ENCODE measurements at regions not wholly inside any gene's neighbourhood (a gene's known extent, or its start where the extent isn't known, plus 50 kb on each side); places are given as distances from the start of the nearest gene placed in this dataset.

GRCh38 chr1:219042769-219043168 is 130.9 kb upstream of the LYPLAL1 start:
- no peak for TF ChIP-seq CTCF (IDR thresholded peaks at IDR 0.05)
- POLR2A ChIA-PET: no interaction called here
- H3K9me3 Mint-ChIP-seq: no peaks in the 10 kb centered on the region
- no peak overlapping the region for H3K4me3 Mint-ChIP-seq
- H3K4me1 Mint-ChIP-seq (ENCODE audit: low read depth): no peaks in the 10 kb centered on the region
- DNase-seq (no peak), ATAC-seq (no peak)
- H3K27me3 Mint-ChIP-seq: no peaks in the 10 kb centered on the region
- intact Hi-C loops (cut with micrococcal nuclease): no loop called here
- H3K27ac Mint-ChIP-seq: no peak overlapping the region
- no peaks in the 10 kb centered on the region for H3K36me3 Mint-ChIP-seq (ENCODE audit: low read depth)
- CTCF ChIA-PET: no interaction called here

GRCh38 chr1:219045246-219045645 is 128.4 kb upstream of the LYPLAL1 start:
- Mint-ChIP-seq H3K27ac (no peak overlapping the region), H3K4me3 (no peak overlapping the region), H3K27me3 (no peaks in the 10 kb centered on the region), H3K9me3 (no peaks in the 10 kb centered on the region), H3K36me3 (ENCODE audit: low read depth) (no peaks in the 10 kb centered on the region), H3K4me1 (ENCODE audit: low read depth) (no peaks in the 10 kb centered on the region)
- DNase-seq (no peak), ATAC-seq (no peak)
- POLR2A ChIA-PET: no interaction called here
- TF ChIP-seq CTCF (IDR thresholded peaks at IDR 0.05): no peak
- CTCF ChIA-PET: no interaction called here
- intact Hi-C loops (cut with micrococcal nuclease): no loop called here

GRCh38 chr1:219049501-219049900 is 124.2 kb upstream of the LYPLAL1 start:
- no peak for TF ChIP-seq CTCF (IDR thresholded peaks at IDR 0.05)
- H3K27me3 Mint-ChIP-seq: no peaks in the 10 kb centered on the region
- no peaks in the 10 kb centered on the region for H3K4me1 Mint-ChIP-seq (ENCODE audit: low read depth)
- H3K9me3 Mint-ChIP-seq: no peaks in the 10 kb centered on the region
- H3K36me3 Mint-ChIP-seq (ENCODE audit: low read depth): no peaks in the 10 kb centered on the region
- ChIA-PET POLR2A (no interaction called here), CTCF (no interaction called here)
- ATAC-seq (no peak), DNase-seq (no peak)
- H3K27ac Mint-ChIP-seq: no peak overlapping the region
- intact Hi-C loops (cut with micrococcal nuclease): no loop called here
- no peak overlapping the region for H3K4me3 Mint-ChIP-seq

GRCh38 chr1:219050086-219050821 is 123.4 kb upstream of the LYPLAL1 start:
- TF ChIP-seq CTCF (IDR thresholded peaks at IDR 0.05): no peak
- intact Hi-C loops (cut with micrococcal nuclease): no loop called here
- no peaks in the 10 kb centered on the region for H3K36me3 Mint-ChIP-seq (ENCODE audit: low read depth)
- no peak overlapping the region for H3K4me3 Mint-ChIP-seq
- H3K4me1 Mint-ChIP-seq (ENCODE audit: low read depth): no peaks in the 10 kb centered on the region
- H3K27ac Mint-ChIP-seq: no peak overlapping the region
- ATAC-seq (no peak), DNase-seq (no peak)
- POLR2A ChIA-PET: no interaction called here
- no peaks in the 10 kb centered on the region for H3K27me3 Mint-ChIP-seq
- CTCF ChIA-PET: no interaction called here
- no peaks in the 10 kb centered on the region for H3K9me3 Mint-ChIP-seq

- Mint-ChIP-seq H3K4me3 (no peak overlapping the region), H3K27ac (no peak overlapping the region), H3K36me3 (ENCODE audit: low read depth) (no peaks in the 10 kb centered on the region), H3K9me3 (no peaks in the 10 kb centered on the region), H3K27me3 (no peaks in the 10 kb centered on the region), H3K4me1 (ENCODE audit: low read depth) (no peaks in the 10 kb centered on the region)
- no peak for TF ChIP-seq CTCF (IDR thresholded peaks at IDR 0.05)
- ChIA-PET CTCF (no interaction called here), POLR2A (no interaction called here)
- DNase-seq (no peak), ATAC-seq (no peak)
- intact Hi-C loops (cut with micrococcal nuclease): no loop called here
These were observed 122.9 kb upstream of the LYPLAL1 start for GRCh38 chr1:219050822-219051125.

Data from activated CD8-positive, alpha-beta T cell treated with anti-CD3 and anti-CD28 coated beads for 36 hours (primary cell).